HFFc6 (cell line): ENCODE measurements at regions not wholly inside any gene's neighbourhood (a gene's known extent, or its start where the extent isn't known, plus 50 kb on each side); places are given as distances from the start of the nearest gene placed in this dataset.

Source experiments
- DNase-seq: peaks from one replicate; pipeline ENCODE4 v3.0.0-alpha.2; 2018
- H3K27ac Mint-ChIP-seq: 2 replicates; pipeline ENCODE4 v1.8.0; 2020; ENCODE audit warnings: mild to moderate bottlenecking, mixed read lengths
- H3K27me3 Mint-ChIP-seq: 2 replicates; pipeline ENCODE4 v1.8.0; 2021; ENCODE audit warnings: mild to moderate bottlenecking, moderate library complexity, mixed read lengths; ENCODE audit not compliant: insufficient read depth
- H3K36me3 Mint-ChIP-seq: 2 replicates; pipeline ENCODE4 v1.8.0; 2021; ENCODE audit warnings: low read depth, mixed read lengths
- H3K4me1 Mint-ChIP-seq: 2 replicates; pipeline ENCODE4 v1.8.0; 2020; ENCODE audit warnings: low read depth, mixed read lengths
- H3K4me3 Mint-ChIP-seq: 2 replicates; pipeline ENCODE4 v1.8.0; 2020; ENCODE audit warnings: mild to moderate bottlenecking, moderate library complexity, mixed read lengths
- H3K9me3 Mint-ChIP-seq: 2 replicates; pipeline ENCODE4 v1.8.0; 2020; ENCODE audit warnings: mild to moderate bottlenecking, mixed read lengths
- TF ChIP-seq, protein P1 (sequence below): fragments of 200-600 bp; sonication (generic); IDR thresholded peaks from 2 replicates; pipeline ENCODE4 v1.5.0; 2021; ENCODE audit warnings: antibody characterized with exemption, mild to moderate bottlenecking

DNA sequence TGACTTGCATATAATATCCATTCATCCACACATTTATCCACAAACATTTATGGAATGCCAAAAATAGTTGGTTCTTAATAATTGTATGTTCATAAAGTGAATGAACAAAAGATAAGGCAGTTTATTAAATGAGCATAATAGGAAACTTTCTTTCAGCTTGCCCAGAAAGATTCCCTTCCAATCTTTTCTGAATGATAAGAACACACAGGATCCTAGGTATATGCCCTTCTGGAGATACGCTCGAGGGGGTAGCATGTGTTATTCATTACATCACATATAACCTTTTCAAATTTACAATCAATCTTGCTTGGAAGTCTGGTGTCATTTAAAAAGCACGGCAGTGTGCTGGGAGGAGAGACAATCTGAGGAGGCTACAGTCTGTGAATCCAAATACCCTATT is 80.4 kb upstream of the PDK4 start:
- no peak for DNase-seq
- Mint-ChIP-seq H3K4me3 (no peak overlapping the region), H3K27ac (no peak overlapping the region), H3K9me3 (no peaks in the 10 kb centered on the region), H3K4me1 (no peaks in the 10 kb centered on the region), H3K36me3 (no peaks in the 10 kb centered on the region), H3K27me3 (no peaks in the 10 kb centered on the region)
- TF ChIP-seq, protein P1, sequence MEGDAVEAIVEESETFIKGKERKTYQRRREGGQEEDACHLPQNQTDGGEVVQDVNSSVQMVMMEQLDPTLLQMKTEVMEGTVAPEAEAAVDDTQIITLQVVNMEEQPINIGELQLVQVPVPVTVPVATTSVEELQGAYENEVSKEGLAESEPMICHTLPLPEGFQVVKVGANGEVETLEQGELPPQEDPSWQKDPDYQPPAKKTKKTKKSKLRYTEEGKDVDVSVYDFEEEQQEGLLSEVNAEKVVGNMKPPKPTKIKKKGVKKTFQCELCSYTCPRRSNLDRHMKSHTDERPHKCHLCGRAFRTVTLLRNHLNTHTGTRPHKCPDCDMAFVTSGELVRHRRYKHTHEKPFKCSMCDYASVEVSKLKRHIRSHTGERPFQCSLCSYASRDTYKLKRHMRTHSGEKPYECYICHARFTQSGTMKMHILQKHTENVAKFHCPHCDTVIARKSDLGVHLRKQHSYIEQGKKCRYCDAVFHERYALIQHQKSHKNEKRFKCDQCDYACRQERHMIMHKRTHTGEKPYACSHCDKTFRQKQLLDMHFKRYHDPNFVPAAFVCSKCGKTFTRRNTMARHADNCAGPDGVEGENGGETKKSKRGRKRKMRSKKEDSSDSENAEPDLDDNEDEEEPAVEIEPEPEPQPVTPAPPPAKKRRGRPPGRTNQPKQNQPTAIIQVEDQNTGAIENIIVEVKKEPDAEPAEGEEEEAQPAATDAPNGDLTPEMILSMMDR, result no peak

DNA sequence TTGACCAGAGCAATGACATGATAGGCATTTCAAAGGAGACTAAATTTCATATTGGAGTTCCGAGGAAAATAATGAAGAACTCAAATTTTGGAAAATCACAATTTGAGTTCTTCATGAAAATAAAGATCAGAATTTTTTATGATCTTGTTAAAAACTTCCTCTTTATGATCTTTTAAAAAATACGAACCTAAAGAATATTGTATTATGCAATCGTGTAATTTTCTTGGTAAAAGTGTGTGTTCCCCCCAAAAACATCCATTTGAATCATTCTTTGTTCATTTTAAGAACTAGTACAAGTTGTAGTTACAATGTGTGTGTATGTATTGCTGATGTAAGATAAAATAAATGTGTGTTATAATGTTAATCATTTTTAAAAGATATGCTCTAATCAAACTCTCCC is 79.3 kb upstream of the PDK4 start:
- no peaks in the 10 kb centered on the region for H3K36me3 Mint-ChIP-seq
- H3K9me3 Mint-ChIP-seq, result no peaks in the 10 kb centered on the region
- TF ChIP-seq, protein P1, result no peak
- H3K27ac Mint-ChIP-seq, result no peak overlapping the region
- H3K4me1 Mint-ChIP-seq, result no peaks in the 10 kb centered on the region
- no peaks in the 10 kb centered on the region for H3K27me3 Mint-ChIP-seq
- no peak overlapping the region for H3K4me3 Mint-ChIP-seq
- DNase-seq, result no peak

DNA sequence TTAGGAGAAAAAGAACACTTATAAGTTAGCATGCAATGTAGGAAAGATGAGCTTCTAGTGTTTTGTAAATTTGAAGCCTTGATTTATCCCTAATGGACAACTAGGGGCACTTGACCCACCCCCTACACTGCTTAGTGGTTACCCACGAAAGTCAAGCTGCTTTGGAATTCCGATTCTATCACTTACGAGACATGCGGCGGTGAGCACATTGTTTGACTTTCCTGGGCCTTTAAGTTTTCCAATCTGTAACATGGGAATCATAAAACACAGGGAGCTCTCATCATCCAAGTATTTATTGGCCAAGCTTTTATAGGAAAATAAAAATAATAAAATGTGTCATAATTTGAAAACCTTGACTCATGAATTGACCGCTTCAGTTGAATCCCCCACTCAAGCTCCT is 78.7 kb upstream of the PDK4 start:
- Mint-ChIP-seq H3K9me3 (no peaks in the 10 kb centered on the region), H3K36me3 (no peaks in the 10 kb centered on the region), H3K4me3 (no peak overlapping the region), H3K27ac (no peak overlapping the region), H3K4me1 (no peaks in the 10 kb centered on the region), H3K27me3 (no peaks in the 10 kb centered on the region)
- TF ChIP-seq, protein P1, result no peak
- DNase-seq, result no peak

DNA sequence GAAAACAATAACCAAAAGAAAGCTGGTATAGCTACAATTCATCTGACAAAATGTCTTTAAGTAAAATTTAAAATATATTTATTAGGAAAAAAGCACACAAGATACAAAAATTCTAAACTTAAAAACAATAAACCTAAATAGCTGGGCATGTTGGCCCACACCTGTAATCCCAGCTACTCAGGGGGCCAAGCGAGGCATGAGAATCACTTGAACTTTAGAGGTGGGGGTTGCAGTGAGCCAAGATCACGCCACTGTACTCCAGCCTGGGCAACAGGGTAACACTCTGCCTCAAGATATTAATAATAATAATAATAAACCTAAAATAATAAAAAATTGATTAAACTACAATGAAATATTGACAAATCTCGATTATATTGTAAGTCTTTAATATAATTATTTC is 77.8 kb upstream of the PDK4 start:
- Mint-ChIP-seq H3K27ac (no peak overlapping the region), H3K27me3 (no peaks in the 10 kb centered on the region), H3K36me3 (no peaks in the 10 kb centered on the region), H3K9me3 (no peaks in the 10 kb centered on the region), H3K4me3 (no peak overlapping the region), H3K4me1 (no peaks in the 10 kb centered on the region)
- DNase-seq, result no peak
- TF ChIP-seq, protein P1, result no peak

DNA sequence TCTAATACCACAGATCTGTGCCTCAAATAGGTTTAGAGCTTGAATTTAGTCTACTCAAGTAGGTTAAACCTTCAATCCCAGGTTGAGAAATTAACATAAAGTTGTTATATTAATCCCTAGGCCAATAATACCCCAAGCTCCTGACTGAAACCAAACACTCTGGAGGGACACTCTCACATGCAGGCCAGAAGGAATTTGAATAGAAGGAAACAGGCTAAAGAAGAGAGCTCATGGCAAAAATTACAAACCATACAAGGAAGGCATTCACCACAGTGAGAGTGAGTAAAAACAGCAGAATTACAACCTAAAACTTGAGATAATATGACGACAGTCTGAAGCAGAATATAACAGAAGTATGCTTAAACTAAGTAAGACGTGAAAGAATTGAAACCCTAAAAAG is 76.1 kb upstream of the PDK4 start:
- no peaks in the 10 kb centered on the region for H3K36me3 Mint-ChIP-seq
- TF ChIP-seq, protein P1, result no peak
- no peaks in the 10 kb centered on the region for H3K4me1 Mint-ChIP-seq
- H3K9me3 Mint-ChIP-seq, result no peaks in the 10 kb centered on the region
- H3K4me3 Mint-ChIP-seq, result no peak overlapping the region
- no peak overlapping the region for H3K27ac Mint-ChIP-seq
- no peaks in the 10 kb centered on the region for H3K27me3 Mint-ChIP-seq
- DNase-seq, result no peak

DNA sequence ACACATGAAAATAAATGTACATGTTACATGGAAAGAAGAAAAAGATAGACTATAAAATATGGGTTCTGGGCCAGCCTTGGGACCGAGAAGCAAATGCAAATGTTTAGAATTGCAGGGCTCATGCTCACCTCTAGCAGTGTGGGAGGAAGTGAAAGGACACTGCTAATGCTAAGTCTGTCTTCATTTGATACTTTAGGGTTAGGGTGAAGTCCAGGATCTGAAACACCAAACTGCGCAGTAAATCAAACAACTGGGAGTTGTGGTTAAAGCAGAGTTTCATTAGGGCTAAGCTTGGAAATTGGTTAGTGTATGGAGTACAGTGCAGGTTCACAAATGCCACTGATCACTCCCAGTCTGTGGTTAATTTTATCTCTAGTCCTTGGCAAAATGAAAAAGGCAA is 73.2 kb upstream of the PDK4 start:
- Mint-ChIP-seq H3K27ac (no peak overlapping the region), H3K4me3 (no peak overlapping the region), H3K9me3 (no peaks in the 10 kb centered on the region; the same call in 1 of the 2 replicates), H3K36me3 (no peaks in the 10 kb centered on the region), H3K4me1 (no peaks in the 10 kb centered on the region), H3K27me3 (no peaks in the 10 kb centered on the region)
- DNase-seq, result no peak
- TF ChIP-seq, protein P1, result no peak
